ENCODE measurements at regions not wholly inside any gene's neighbourhood (a gene's known extent, or its start where the extent isn't known, plus 50 kb on each side); places are given as distances from the start of the nearest gene placed in this dataset.
"Not testable (repeated sequence)": the region's sequence is repeated elsewhere in the genome, so short reads cannot be mapped to it uniquely, and the experiment has no call there.

DNA sequence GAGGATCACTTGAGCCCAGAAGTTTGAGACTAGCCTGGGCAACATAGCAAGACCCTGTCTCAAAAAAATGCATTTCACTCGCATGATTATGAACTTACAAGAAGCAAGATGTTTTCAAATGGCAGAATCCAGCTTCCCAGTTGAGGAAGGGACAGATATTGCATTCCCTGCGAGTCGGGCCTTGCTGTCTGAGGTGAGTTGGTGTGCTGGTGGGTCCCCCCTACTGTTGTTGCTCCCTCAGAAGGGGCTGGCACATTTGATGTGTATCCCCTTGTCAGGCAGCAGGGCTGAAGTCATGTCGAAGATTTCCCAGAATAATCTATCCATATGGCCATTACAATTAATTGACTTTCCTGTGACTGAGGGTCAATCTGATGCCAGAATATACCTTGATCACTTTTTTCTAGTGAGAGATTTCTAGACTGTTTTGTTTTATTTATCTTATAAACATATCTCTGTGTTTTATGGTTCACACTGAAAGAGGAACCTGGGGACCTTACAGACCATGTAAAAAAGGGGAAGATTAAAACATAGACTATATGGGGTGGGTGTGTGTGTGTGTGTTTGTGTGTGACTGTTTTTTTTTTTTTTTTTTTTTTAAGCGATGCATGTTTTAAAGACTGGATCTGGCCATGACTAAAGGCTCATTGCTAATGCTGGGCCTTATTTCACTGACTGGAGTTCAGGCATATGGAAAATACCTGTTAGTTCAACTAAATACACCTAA, 112.1 kb upstream of the MRPS22 start:
- Mint-ChIP-seq H3K9me3 (no peaks in the 10 kb centered on the region), H3K27me3 (peaks cover 3% of the 10 kb centered on the region), H3K4me3 (no peak overlapping the region), H3K4me1 (no peaks in the 10 kb centered on the region), H3K36me3 (ENCODE audit: low read depth) (no peaks in the 10 kb centered on the region), H3K27ac (no peak overlapping the region)
- ChIA-PET CTCF (interaction anchor here (0.6 kb wide), 1 partner anchor 105 kb away, joined by 4 read pairs; no protein-coding TSS in a partner anchor), POLR2A (no interaction called here)
- DNase-seq = no peak

DNA sequence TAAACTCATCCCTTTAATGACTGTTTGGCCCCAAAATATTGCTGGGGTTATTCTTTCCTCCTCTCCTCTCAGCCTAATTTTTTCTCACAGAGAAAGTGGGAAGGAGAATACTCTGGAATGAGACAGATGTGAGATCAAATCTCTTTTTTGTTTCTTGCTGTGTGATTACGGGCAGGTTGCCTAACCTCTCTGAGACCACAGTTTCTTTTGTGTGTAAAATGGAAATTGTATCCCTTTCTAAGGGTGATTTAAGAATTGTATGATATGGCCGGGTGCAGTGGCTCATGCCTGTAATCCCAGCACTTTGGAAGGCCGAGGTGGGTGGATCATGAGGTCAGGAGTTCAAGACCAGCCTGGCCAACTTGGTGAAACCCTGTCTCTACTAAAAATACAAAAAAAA, 111.5 kb upstream of the MRPS22 start:
- H3K27ac Mint-ChIP-seq; H3K36me3 Mint-ChIP-seq (ENCODE audit: low read depth); H3K9me3 Mint-ChIP-seq; H3K4me1 Mint-ChIP-seq; DNase-seq; POLR2A ChIA-PET; CTCF ChIA-PET; H3K27me3 Mint-ChIP-seq; H3K4me3 Mint-ChIP-seq: not testable (repeated sequence)

DNA sequence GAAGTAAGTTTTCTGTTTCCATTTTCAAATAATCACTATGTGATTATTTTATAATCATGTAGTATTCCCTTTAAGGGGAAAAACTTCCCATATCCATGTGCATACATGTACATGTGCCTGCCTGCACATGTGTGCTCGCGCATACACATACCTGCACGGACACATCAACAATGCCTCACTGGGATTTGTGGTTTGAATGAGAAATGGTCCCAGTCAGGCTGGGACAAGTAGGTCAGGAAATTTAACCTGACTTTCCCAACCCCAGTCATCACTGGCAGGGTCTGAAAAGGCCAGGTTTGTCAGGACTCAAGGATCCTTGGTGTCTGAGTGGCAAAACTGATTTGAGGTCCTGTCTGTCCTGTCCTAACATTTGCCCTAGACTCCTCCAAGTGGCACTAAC, 109.3 kb upstream of the MRPS22 start:
- Mint-ChIP-seq H3K9me3 (no peaks in the 10 kb centered on the region), H3K27ac (no peak overlapping the region), H3K36me3 (ENCODE audit: low read depth) (no peaks in the 10 kb centered on the region), H3K4me3 (no peak overlapping the region), H3K27me3 (peaks cover 15% of the 10 kb centered on the region), H3K4me1 (no peaks in the 10 kb centered on the region)
- POLR2A ChIA-PET = no interaction called here
- DNase-seq = no peak
- CTCF ChIA-PET = no interaction called here

DNA sequence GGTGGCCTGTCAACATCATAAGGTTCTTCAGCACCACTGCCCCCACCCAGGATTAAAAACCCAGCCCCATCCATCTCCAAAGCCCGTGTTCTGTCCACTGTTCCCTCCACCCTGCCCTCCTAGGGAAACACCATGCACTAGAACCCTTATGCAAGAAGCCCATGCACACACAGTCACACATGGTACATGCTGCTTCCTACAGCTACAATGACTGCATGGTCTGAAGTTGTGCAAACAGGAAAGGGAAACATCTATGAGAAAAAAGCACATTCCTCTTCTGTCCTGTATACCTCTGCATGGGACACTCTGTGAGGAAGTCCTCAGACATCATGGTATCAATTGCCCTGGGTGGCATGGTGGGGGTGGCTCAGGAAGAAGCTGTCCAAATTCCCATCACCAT, 108.6 kb upstream of the MRPS22 start:
- POLR2A ChIA-PET = no interaction called here
- Mint-ChIP-seq H3K27ac (no peak overlapping the region), H3K9me3 (no peaks in the 10 kb centered on the region), H3K4me1 (no peaks in the 10 kb centered on the region), H3K36me3 (ENCODE audit: low read depth) (no peaks in the 10 kb centered on the region), H3K4me3 (no peak overlapping the region), H3K27me3 (peaks cover 20% of the 10 kb centered on the region)
- CTCF ChIA-PET = no interaction called here
- no peak for DNase-seq

DNA sequence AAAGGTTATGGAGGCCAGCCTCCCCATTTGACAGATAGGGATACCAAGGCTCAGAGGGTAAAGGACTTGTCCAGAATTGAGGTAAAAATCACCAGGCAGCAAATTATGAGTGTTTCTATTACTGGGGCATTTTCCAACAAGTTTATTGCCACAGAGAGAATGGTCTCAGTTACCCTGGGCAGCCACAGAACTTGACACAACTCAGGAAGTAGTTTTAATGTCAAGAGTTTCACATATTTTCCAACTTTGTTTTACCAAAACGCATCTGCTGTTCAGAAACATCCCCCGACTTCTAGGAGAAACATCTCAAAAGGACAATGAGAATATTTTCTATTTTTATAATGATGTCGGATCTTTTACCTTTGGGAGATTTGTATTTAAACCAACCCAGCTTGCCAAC, 107.5 kb upstream of the MRPS22 start:
- Mint-ChIP-seq H3K4me1 (no peaks in the 10 kb centered on the region), H3K27me3 (peaks cover 24% of the 10 kb centered on the region), H3K27ac (no peak overlapping the region), H3K36me3 (ENCODE audit: low read depth) (no peaks in the 10 kb centered on the region), H3K4me3 (no peak overlapping the region), H3K9me3 (no peaks in the 10 kb centered on the region)
- ChIA-PET CTCF (interaction anchor here (0.7 kb wide), 1 partner anchor 1074 kb away, joined by 4 read pairs; no protein-coding TSS in a partner anchor), POLR2A (no interaction called here)
- no peak for DNase-seq

DNA sequence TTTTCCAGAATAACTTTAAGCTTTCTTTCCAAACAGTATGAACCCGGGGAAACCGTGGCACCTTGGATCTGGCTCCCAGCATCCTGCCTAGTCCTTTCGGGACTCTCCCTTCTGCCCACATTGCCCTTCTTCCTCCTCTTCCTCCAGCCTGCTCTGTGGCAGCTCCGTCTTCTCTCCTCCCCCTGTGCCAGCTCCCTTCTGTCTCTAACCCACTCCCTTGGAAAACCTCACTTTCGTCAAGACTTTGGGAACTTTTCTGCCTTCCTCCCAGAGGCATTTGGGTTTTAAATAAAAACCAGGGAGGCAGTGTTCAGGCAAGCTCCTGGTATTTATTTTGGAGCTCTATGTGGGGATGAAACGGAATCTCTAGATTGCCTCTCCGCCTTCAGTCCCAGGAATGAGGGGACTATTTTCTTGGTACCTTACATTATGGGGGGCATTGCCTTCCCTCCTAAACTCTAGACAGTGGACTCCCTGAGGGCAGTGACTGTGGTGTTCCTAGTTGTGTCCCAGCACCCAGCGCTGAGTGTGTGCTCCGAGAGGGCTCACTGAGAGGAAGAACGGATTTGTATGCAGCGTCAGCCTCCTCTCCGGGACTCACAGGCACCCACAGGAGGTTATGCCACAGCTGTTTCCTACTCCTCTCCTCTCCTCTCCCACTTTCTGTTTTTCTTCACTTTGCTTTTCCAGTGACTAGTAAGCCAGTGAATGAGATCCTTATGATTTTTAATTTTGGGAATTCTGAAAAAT, 105.4 kb upstream of the MRPS22 start:
- no peak for DNase-seq
- no peak overlapping the region for H3K27ac Mint-ChIP-seq
- POLR2A ChIA-PET = no interaction called here
- H3K27me3 Mint-ChIP-seq = peaks cover 31% of the 10 kb centered on the region
- H3K36me3 Mint-ChIP-seq (ENCODE audit: low read depth) = no peaks in the 10 kb centered on the region
- H3K4me1 Mint-ChIP-seq = no peaks in the 10 kb centered on the region
- H3K4me3 Mint-ChIP-seq = no peak overlapping the region
- H3K9me3 Mint-ChIP-seq = no peaks in the 10 kb centered on the region
- CTCF ChIA-PET = no interaction called here

DNA sequence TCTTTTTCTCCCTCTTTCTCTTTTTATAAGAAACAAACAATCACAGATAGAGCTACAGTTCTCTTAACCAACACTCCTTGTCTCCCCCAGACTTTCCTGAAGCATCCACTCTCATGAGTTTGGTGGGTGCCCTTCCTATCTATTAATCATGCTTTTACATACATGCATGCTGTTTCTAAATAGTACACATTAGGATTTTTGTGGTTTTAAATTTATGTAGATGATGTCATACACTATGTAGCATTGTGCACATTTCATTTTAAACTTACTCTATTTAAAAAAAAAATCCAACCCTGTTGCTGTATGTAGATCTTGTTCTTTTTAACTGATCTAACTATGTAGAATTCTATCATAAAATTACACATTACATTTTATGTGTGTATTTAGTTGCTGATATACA, 104.3 kb upstream of the MRPS22 start:
- ChIA-PET CTCF (no interaction called here), POLR2A (no interaction called here)
- Mint-ChIP-seq H3K9me3 (no peaks in the 10 kb centered on the region), H3K36me3 (ENCODE audit: low read depth) (no peaks in the 10 kb centered on the region), H3K4me1 (no peaks in the 10 kb centered on the region), H3K4me3 (no peak overlapping the region), H3K27me3 (peaks cover 40% of the 10 kb centered on the region), H3K27ac (no peak overlapping the region)
- DNase-seq = no peak

DNA sequence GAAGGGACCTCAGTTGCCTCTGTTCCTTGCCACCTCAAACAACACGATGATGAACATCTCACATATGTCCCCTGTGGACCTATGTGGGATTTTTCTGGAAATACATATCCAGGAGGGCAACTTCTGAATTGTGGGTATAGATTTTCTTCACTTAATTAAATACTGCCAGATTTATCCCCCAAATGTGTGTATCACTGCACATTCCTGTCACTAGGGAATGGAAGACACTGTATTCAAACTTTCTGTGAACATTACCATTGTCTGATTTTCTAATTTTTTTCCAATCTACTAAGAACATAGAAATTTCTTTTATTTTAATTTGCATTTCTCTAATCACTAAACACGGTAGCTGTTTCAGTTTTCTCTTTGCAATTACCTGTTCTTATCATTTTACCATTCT, 102.0 kb upstream of the MRPS22 start:
- no peak for DNase-seq
- CTCF ChIA-PET = no interaction called here
- H3K4me3 Mint-ChIP-seq = no peak overlapping the region

DNA sequence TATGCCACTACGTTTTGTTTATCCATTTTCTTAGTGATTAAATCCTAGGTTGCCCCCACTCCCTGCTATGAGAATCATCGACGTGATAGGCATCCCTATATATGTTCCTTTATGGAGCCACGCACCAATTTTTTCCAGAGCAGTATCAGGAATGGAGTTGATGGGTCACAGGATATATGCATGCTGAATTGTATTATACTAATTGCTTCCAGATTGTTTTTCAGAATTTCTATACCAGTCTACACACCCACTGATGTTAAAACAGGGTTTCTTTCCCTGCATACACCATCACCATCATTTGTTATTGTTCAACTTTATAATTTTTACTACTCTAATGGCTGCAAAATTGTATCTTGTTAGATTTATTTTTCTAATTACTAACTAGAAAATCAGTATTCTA, 100.1 kb upstream of the MRPS22 start:
- Mint-ChIP-seq H3K9me3 (no peaks in the 10 kb centered on the region), H3K4me1 (no peaks in the 10 kb centered on the region), H3K27me3 (peaks cover 38% of the 10 kb centered on the region), H3K4me3 (no peak overlapping the region), H3K27ac (no peak overlapping the region), H3K36me3 (ENCODE audit: low read depth) (no peaks in the 10 kb centered on the region)
- POLR2A ChIA-PET = no interaction called here
- no peak for DNase-seq
- CTCF ChIA-PET = no interaction called here

More for the DNA sequence above, 102.0 kb upstream of the MRPS22 start:
- H3K9me3 Mint-ChIP-seq = no peaks in the 10 kb centered on the region
- POLR2A ChIA-PET = no interaction called here
- no peak overlapping the region for H3K27ac Mint-ChIP-seq
- peaks cover 43% of the 10 kb centered on the region for H3K27me3 Mint-ChIP-seq
- no peaks in the 10 kb centered on the region for H3K4me1 Mint-ChIP-seq
- no peaks in the 10 kb centered on the region for H3K36me3 Mint-ChIP-seq (ENCODE audit: low read depth)

DNA sequence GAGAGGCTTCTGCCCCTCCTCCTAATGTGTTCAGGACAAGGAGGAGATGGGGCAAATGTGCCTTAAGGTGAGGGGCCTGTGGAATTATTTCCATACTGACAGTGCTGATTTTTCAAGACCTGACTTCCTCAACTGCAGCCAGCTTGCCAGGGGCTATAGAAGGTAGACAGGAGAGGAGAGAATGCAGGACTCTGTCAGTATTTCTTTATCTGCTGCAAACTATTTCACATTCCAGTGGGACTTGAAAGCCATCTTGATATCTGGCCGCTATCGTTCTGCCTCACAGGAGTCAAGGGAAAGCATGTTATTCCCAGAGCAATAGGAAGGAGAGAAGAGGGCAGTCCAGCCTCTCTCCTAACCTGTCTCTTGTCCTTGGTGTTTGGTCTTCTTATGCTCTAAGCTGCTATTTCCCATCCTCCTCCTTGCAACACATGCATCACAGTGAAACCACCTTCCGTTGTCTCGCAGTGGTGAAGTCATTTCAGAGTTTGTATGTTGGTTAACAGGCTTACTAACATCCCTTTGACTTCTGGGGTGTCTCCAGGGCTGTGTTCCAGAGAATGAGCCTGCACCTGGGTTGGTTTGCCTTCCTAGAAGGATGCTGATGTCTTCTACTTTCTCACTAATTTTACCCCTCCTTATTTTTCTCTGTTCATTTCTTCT, 95.1 kb upstream of the MRPS22 start:
- POLR2A ChIA-PET = no interaction called here
- CTCF ChIA-PET = no interaction called here
- no peaks in the 10 kb centered on the region for H3K9me3 Mint-ChIP-seq
- H3K4me1 Mint-ChIP-seq = no peaks in the 10 kb centered on the region
- H3K4me3 Mint-ChIP-seq = no peak overlapping the region
- no peak overlapping the region for H3K27ac Mint-ChIP-seq
- no peak for DNase-seq
- H3K36me3 Mint-ChIP-seq (ENCODE audit: low read depth) = no peaks in the 10 kb centered on the region
- peaks cover 26% of the 10 kb centered on the region for H3K27me3 Mint-ChIP-seq

DNA sequence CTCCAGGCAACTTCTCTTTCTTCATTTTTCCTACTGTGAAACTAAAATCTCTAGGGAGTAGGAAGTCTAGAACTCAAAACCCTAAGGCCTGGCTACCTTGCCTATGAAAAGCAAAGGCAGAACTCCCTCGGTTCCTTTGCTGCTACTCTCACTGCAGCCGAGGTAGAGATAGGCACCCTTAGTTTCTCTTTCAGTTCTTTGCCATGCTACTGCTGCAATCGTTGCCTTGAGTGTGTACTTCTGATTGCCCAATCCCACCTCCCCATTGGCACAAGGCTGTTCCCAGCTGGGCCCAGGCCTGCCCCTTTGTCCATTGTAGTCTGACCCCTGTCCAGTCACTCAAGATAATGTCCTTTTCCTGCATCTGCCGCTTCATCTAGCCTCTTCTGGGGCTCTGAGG, 92.3 kb upstream of the MRPS22 start:
- ChIA-PET POLR2A (no interaction called here), CTCF (no interaction called here)
- no peaks in the 10 kb centered on the region for H3K9me3 Mint-ChIP-seq
- no peak overlapping the region for H3K4me3 Mint-ChIP-seq
- H3K27ac Mint-ChIP-seq = no peak overlapping the region
- H3K27me3 Mint-ChIP-seq = peaks cover 20% of the 10 kb centered on the region
- no peaks in the 10 kb centered on the region for H3K4me1 Mint-ChIP-seq
- no peak for DNase-seq
- H3K36me3 Mint-ChIP-seq (ENCODE audit: low read depth) = no peaks in the 10 kb centered on the region

DNA sequence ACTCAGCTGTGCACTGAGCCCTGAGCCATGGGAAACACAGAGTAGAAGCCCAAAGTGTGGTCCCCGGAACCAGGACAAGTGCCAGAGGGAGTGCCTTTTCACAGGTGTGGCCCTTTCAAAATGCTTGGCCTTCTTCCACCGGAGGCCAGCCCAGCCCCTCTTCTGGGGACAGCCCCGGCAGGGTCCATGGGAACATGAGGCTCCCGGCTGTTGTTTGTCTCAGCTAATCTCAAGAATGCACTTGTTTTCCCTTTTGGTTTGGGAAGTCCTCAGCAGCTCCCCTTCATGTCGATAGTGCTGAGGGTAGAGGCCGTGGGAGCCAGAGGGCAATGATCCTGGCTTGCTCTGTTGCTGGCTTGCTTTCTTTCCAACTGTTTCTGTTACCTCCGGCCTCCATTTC, 91.1 kb upstream of the MRPS22 start:
- H3K4me1 Mint-ChIP-seq = no peaks in the 10 kb centered on the region
- H3K9me3 Mint-ChIP-seq = no peaks in the 10 kb centered on the region
- CTCF ChIA-PET = no interaction called here
- no peak for DNase-seq
- H3K27me3 Mint-ChIP-seq = peaks cover 17% of the 10 kb centered on the region
- H3K27ac Mint-ChIP-seq = no peak overlapping the region
- POLR2A ChIA-PET = no interaction called here
- no peak overlapping the region for H3K4me3 Mint-ChIP-seq
- no peaks in the 10 kb centered on the region for H3K36me3 Mint-ChIP-seq (ENCODE audit: low read depth)

DNA sequence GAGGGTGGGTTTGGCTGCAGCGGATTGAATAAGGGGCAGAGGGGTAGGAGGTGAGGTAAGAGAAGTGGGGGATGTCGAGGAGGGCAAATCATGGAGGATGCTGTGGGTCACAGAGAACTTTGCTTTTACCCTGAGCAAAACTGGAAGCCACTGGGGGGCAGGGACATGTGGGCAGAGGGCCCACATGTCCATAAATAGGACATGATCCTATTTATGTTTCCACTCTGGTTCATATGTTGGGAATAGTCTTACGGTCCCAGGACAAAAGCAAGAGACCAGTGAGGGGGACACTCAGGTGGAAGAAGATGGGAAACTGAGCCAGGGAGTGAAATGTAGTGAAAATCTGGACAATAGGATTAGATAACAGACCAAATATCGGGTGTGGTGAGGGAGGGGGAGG, 85.5 kb upstream of the MRPS22 start:
- peaks cover 2% of the 10 kb centered on the region for H3K27me3 Mint-ChIP-seq
- DNase-seq = no peak
- no peaks in the 10 kb centered on the region for H3K4me1 Mint-ChIP-seq
- H3K36me3 Mint-ChIP-seq (ENCODE audit: low read depth) = no peaks in the 10 kb centered on the region
- no peak overlapping the region for H3K27ac Mint-ChIP-seq
- CTCF ChIA-PET = no interaction called here
- H3K4me3 Mint-ChIP-seq = no peak overlapping the region
- POLR2A ChIA-PET = no interaction called here
- no peaks in the 10 kb centered on the region for H3K9me3 Mint-ChIP-seq

DNA sequence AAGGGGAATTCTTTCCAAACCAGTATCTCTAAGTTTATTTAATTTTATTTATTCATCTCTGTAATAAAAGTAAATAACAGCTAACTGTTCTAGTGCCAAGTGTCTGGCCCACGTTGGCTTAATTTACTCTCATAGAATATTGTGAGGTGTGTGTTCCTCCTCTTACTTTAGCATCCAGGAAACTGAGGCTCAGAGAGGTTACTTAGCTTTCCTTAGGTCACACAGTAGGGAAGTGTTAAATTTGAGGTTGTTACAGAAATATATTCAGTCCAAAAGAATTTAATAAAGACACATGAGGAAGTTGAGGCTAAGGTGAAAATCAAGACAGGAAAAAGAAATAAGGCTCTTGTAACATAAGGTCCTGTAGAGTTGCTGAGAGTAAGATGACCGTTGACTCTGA, 84.4 kb upstream of the MRPS22 start:
- H3K36me3 Mint-ChIP-seq (ENCODE audit: low read depth) = no peaks in the 10 kb centered on the region

More for the DNA sequence above, 84.4 kb upstream of the MRPS22 start:
- CTCF ChIA-PET = no interaction called here
- H3K4me1 Mint-ChIP-seq = no peaks in the 10 kb centered on the region
- H3K27ac Mint-ChIP-seq = no peak overlapping the region
- H3K4me3 Mint-ChIP-seq = no peak overlapping the region
- no peak for DNase-seq
- POLR2A ChIA-PET = no interaction called here
- H3K9me3 Mint-ChIP-seq = no peaks in the 10 kb centered on the region
- peaks cover under 1% of the 10 kb centered on the region for H3K27me3 Mint-ChIP-seq

Measured in activated CD4-positive, alpha-beta memory T cell treated with anti-CD3 and anti-CD28 coated beads, Interleukin-2, amount 10 ng/mL, durations not matched to agents 7 days and 5 days (primary cell).